ENCODE measurements at regions not wholly inside any gene's neighbourhood (a gene's known extent, or its start where the extent isn't known, plus 50 kb on each side); places are given as distances from the start of the nearest gene placed in this dataset.

GRCh38 chr4:62676962-62677361 lies 1476.8 kb downstream of the ADGRL3 start:
- Histone ChIP-seq H3K36me3 (ENCODE audit: low read depth, missing control alignments) (no peaks in the 10 kb centered on the region), H3K9me3 (no peaks in the 10 kb centered on the region), H3K27me3 (no peaks in the 10 kb centered on the region), H3K27ac (no peak overlapping the region), H3K4me3 (no peak overlapping the region), H3K4me1 (no peaks in the 10 kb centered on the region)
- TF ChIP-seq CTCF (IDR thresholded peaks at IDR 0.05) (no peak), POLR2A (IDR thresholded peaks at IDR 0.05) (no peak)
- WGBS, 2 donors, result 87 to 88% methylated on average over 2 of the region's 2 CpGs
- DNase-seq, result no peak
- intact Hi-C loops (cut with DNase I; ENCODE audit: low total_unique reads), result no loop called here

GRCh38 chr4:62670514-62670913 lies 1470.4 kb downstream of the ADGRL3 start:
- Histone ChIP-seq H3K36me3 (ENCODE audit: low read depth, missing control alignments) (no peaks in the 10 kb centered on the region), H3K4me1 (no peaks in the 10 kb centered on the region), H3K27ac (no peak overlapping the region), H3K4me3 (no peak overlapping the region), H3K9me3 (no peaks in the 10 kb centered on the region), H3K27me3 (no peaks in the 10 kb centered on the region)
- no peak for TF ChIP-seq POLR2A (IDR thresholded peaks at IDR 0.05)
- TF ChIP-seq CTCF (IDR thresholded peaks at IDR 0.05), result no peak
- 47 to 56% methylated on average over 2 of the region's 2 CpGs for WGBS, 2 donors
- intact Hi-C loops (cut with DNase I; ENCODE audit: low total_unique reads), result no loop called here
- DNase-seq, result no peak

- 83 to 88% methylated on average over 4 of the region's 4 CpGs for WGBS, 2 donors
- Histone ChIP-seq H3K27me3 (no peaks in the 10 kb centered on the region), H3K36me3 (ENCODE audit: low read depth, missing control alignments) (no peaks in the 10 kb centered on the region), H3K4me3 (no peak overlapping the region), H3K27ac (no peak overlapping the region), H3K9me3 (no peaks in the 10 kb centered on the region), H3K4me1 (no peaks in the 10 kb centered on the region)
- TF ChIP-seq POLR2A (IDR thresholded peaks at IDR 0.05) (no peak), CTCF (IDR thresholded peaks at IDR 0.05) (no peak)
- DNase-seq, result no peak
- intact Hi-C loops (cut with DNase I; ENCODE audit: low total_unique reads), result no loop called here
These were observed 1461.7 kb downstream of the ADGRL3 start for GRCh38 chr4:62661821-62662220.

GRCh38 chr4:62656006-62656405 lies 1455.9 kb downstream of the ADGRL3 start:
- Histone ChIP-seq H3K4me3 (no peak overlapping the region), H3K27me3 (no peaks in the 10 kb centered on the region), H3K27ac (no peak overlapping the region), H3K4me1 (no peaks in the 10 kb centered on the region), H3K9me3 (no peaks in the 10 kb centered on the region), H3K36me3 (ENCODE audit: low read depth, missing control alignments) (no peaks in the 10 kb centered on the region)
- DNase-seq, result no peak
- intact Hi-C loops (cut with DNase I; ENCODE audit: low total_unique reads), result no loop called here
- 61 to 71% methylated on average over 1 of the region's 1 CpG for WGBS, 2 donors
- no peak for TF ChIP-seq POLR2A (IDR thresholded peaks at IDR 0.05)
- no peak for TF ChIP-seq CTCF (IDR thresholded peaks at IDR 0.05)

- H3K27me3 ChIP-seq, result no peaks in the 10 kb centered on the region
- H3K4me3 ChIP-seq, result no peak overlapping the region
- 37 to 44% methylated on average over 3 of the region's 3 CpGs for WGBS, 2 donors
- no peaks in the 10 kb centered on the region for H3K9me3 ChIP-seq
- TF ChIP-seq CTCF (IDR thresholded peaks at IDR 0.05) (peak in 1 of 3 experiments; percentile 19), POLR2A (IDR thresholded peaks at IDR 0.05) (no peak)
- peak; percentile 65 for DNase-seq
- H3K27ac ChIP-seq, result no peak overlapping the region
- intact Hi-C loops (cut with DNase I; ENCODE audit: low total_unique reads), result no loop called here
- no peaks in the 10 kb centered on the region for H3K4me1 ChIP-seq
- H3K36me3 ChIP-seq (ENCODE audit: low read depth, missing control alignments), result no peaks in the 10 kb centered on the region
These were observed 1444.2 kb downstream of the ADGRL3 start for GRCh38 chr4:62644372-62644771.

All from testis (tissue), 2 donors.